HG03196 (cell line): ENCODE measurements at regions not wholly inside any gene's neighbourhood (a gene's known extent, or its start where the extent isn't known, plus 50 kb on each side); places are given as distances from the start of the nearest gene placed in this dataset.

ENCODE experiments used
- ATAC-seq: cut with Tn5 transposase; IDR thresholded peaks from one replicate; pipeline ENCODE4 v1.9.1; 2021; ENCODE audit not compliant: unreplicated experiment

GRCh38 chr7:35351466-35351865 is 97.6 kb upstream of the TBX20 start:
- ATAC-seq: no peak

DNA sequence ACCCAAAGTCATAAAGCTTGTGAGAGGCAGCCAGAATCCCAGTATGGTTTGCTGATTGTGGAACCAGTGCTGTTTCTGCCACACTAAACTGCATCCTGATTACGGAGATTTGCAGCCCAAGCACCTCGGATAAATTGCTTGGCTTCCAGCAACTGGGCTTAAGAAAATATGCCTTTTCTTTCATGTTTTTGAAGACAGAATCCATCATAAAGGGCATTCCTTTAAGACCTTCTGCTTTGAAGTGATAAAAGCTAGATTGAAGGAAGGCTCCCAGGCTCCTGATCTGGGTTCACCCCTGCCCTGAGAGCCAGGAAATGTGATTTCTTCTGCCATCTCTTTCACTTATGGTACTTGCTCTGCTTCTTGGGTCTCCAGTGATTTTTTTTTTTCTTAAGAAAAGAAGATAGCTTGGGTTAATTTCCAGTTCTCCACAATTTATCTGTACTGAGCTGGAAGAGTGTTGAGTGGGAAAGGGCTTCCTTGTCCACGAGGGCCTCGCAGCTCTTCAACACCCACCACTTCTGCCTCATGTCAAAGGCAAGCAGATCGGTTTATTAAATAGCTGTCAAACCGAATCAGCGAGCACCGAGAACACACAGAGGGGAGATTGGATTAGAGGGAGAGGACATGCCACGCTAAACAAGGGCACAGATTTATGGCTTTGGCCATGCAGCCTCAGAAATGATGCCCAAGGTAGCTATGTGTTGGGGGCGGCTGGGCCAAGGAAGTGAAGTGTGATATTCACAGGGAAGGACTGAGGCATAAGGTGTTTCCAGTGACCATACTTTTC is 94.9 kb upstream of the TBX20 start:
- no peak for ATAC-seq

GRCh38 chr7:35342786-35343185 is 88.9 kb upstream of the TBX20 start:
- ATAC-seq: no peak

DNA sequence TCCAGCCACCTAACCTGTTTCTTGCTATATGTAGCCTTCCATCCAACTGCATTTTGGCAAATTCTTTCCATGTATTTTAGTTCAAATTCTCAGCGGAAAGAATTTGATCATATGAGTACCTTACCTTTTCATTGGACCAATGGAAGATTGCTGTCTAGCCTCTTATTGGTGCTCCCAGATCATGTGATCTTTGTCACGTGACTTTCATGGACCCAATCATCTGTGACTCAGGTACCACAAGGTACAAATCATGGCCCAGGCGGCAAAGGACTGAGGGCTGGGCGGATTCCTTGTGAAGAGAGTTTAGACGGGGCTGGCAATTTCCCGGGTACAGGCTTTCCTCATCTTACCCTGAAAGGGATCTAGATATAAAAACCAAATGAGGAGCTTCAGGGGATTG is 85.9 kb upstream of the TBX20 start:
- no peak for ATAC-seq

DNA sequence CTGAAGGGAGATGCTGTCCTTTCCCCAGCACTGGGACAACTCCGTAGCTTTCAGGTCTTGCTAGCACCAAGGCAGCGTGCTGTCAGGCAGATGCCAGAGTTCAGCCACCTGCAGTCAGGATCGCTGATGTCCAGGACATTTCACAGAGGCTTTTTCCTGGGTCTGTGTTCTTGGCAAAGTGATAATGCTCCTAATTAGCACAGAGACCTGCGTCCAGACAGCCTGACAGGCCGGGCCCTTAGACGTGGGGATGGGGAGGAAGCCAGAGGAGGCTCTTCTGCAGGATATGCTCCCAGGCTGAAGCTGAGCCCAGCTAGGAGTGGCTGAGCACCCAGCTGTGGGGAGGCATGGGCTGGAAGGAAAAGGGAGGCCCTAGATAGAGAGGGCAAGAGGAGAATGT is 82.5 kb upstream of the TBX20 start:
- ATAC-seq: no peak

- ATAC-seq: no peak
Observed at GRCh38 chr7:35334506-35334905, 80.6 kb upstream of the TBX20 start.

GRCh38 chr7:35333265-35333664 is 79.4 kb upstream of the TBX20 start:
- ATAC-seq: no peak

- no peak for ATAC-seq
Observed at GRCh38 chr7:35331730-35332678, 78.1 kb upstream of the TBX20 start.

DNA sequence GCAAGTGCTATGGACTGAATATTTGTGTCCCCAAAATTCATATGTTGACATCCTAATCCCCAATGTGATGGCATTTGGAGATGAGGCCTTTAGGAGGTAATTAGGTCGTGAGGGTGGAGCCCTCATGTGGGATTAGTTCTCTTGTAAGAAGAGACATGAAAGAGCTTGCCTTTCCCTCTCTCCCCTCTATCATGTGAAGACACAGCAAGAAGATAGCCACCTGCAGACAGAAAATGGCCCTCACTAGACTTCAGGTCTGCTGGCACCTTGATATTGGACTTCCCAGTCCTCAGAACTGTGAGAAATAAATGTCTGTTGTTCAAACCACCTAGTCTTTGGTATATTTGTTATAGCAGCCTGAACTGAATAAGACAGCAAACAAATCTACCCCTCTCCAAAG is 75.1 kb upstream of the TBX20 start:
- ATAC-seq: no peak

DNA sequence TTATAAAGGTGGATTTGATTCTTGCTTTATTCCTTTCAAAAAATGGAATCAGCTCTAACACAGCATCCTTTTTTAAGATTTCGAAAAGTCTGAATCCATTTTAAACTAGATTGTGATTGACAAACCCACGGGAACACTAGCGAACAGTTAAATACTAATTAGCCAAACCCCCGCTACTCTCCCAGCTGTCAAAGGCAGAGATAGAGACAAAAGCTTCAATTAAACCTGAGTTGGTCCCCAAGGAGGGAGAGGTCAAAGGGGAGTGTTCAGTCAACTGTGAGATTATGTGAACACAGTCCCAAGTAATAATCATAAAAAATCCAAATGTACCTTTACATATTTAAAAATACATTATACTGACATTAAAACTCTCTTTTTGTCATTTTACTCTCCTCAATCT is 65.7 kb upstream of the TBX20 start:
- no peak for ATAC-seq

DNA sequence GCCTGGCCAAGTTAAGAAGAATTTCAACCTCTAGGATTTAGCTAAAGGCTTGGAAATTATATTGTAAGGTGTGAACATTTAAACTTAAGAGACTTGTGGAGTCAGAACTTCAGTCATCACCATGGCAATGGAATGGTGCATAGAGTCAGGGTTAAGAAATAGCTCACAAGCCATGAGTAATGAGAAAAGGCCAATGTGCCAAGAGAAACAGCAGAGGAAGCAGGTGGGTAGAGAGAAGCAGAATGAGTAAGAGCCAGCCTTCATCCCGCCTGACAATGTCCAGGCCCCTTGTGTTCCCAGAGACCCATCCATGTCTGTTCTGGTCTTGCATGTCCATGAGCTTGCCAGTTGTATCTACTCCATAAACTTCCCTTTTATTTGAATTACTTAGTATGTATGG is 62.6 kb upstream of the TBX20 start:
- no peak for ATAC-seq

GRCh38 chr7:35315517-35315916 is 61.6 kb upstream of the TBX20 start:
- ATAC-seq: no peak

DNA sequence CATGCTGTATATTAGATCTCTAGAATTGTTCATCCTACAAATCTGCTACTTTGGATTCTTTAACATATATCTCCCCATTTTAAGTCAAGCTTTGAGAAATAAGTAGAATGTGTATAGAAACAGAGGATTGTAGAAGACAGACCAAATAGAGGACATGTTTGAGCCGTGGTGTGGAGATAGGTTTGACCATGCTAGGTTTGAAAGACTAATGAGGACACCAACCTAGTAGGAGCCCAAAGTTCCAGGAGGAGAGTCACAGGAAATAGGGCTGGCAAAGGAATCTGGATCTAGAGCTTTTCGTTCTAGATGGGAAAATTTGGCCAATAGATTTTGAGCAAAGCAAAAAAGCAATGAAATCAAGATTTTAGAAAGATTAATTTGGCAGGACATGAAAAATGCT is 60.5 kb upstream of the TBX20 start:
- ATAC-seq: no peak

- no peak for ATAC-seq
Observed at GRCh38 chr7:35313575-35313974, 59.7 kb upstream of the TBX20 start.
